ENCODE measurements at regions not wholly inside any gene's neighbourhood (a gene's known extent, or its start where the extent isn't known, plus 50 kb on each side); places are given as distances from the start of the nearest gene placed in this dataset.

GRCh38 chr3:18011387-18011786, 269.0 kb upstream of the TBC1D5 start:
- ChIA-PET CTCF (ENCODE audit: partially characterized antibody) (no interaction called here), POLR2A (ENCODE audit: partially characterized antibody) (no interaction called here)
- no peak overlapping the region for H3K27ac ChIP-seq (ENCODE audit: low read depth, low read length)
- peaks cover 0 to 5% (median 0%) of the 10 kb centered on the region in 8 donors for H3K9me3 Mint-ChIP-seq
- no peak overlapping the region for H3K27ac Mint-ChIP-seq
- H3K9me3 ChIP-seq (ENCODE audit: control insufficient read depth in 1 of 2, low read length in 2 of 2): no peaks in the 10 kb centered on the region
- H3K4me3 Mint-ChIP-seq: no peak overlapping the region
- peaks cover 0 to 2% of the 10 kb centered on the region in 2 donors for H3K27me3 Mint-ChIP-seq
- intact Hi-C loops (cut with micrococcal nuclease): no loop called here
- H3K36me3 Mint-ChIP-seq: no peaks in the 10 kb centered on the region
- no peaks in the 10 kb centered on the region for H3K27me3 ChIP-seq (ENCODE audit: insufficient read depth, low read length)
- no peak for DNase-seq
- no peak overlapping the region for H3K4me3 ChIP-seq (ENCODE audit: low read length in 2 of 2)
- no peaks in the 10 kb centered on the region for H3K4me1 ChIP-seq (ENCODE audit: insufficient read depth, low read length)
- H3K4me1 Mint-ChIP-seq: no peaks in the 10 kb centered on the region
- H3K36me3 ChIP-seq (ENCODE audit: insufficient read depth, low read length): no peaks in the 10 kb centered on the region

- ChIA-PET CTCF (ENCODE audit: partially characterized antibody) (no interaction called here), POLR2A (ENCODE audit: partially characterized antibody) (no interaction called here)
- Histone ChIP-seq H3K4me1 (ENCODE audit: insufficient read depth, low read length) (no peaks in the 10 kb centered on the region), H3K4me3 (ENCODE audit: low read length in 2 of 2) (no peak overlapping the region), H3K36me3 (ENCODE audit: insufficient read depth, low read length) (no peaks in the 10 kb centered on the region), H3K27me3 (ENCODE audit: insufficient read depth, low read length) (no peaks in the 10 kb centered on the region), H3K9me3 (ENCODE audit: control insufficient read depth in 1 of 2, low read length in 2 of 2) (no peaks in the 10 kb centered on the region), H3K27ac (ENCODE audit: low read depth, low read length) (no peak overlapping the region)
- no peaks in the 10 kb centered on the region for H3K36me3 Mint-ChIP-seq
- H3K4me3 Mint-ChIP-seq: no peak overlapping the region
- H3K9me3 Mint-ChIP-seq: peaks cover 0 to 2% (median 0%) of the 10 kb centered on the region in 8 donors
- no peak for DNase-seq
- intact Hi-C loops (cut with micrococcal nuclease): no loop called here
- H3K27me3 Mint-ChIP-seq: peaks cover 2 to 5% of the 10 kb centered on the region in 2 donors
- H3K27ac Mint-ChIP-seq: no peak overlapping the region
- H3K4me1 Mint-ChIP-seq: no peaks in the 10 kb centered on the region
Observed at GRCh38 chr3:18010001-18010400, 267.6 kb upstream of the TBC1D5 start.

DNA sequence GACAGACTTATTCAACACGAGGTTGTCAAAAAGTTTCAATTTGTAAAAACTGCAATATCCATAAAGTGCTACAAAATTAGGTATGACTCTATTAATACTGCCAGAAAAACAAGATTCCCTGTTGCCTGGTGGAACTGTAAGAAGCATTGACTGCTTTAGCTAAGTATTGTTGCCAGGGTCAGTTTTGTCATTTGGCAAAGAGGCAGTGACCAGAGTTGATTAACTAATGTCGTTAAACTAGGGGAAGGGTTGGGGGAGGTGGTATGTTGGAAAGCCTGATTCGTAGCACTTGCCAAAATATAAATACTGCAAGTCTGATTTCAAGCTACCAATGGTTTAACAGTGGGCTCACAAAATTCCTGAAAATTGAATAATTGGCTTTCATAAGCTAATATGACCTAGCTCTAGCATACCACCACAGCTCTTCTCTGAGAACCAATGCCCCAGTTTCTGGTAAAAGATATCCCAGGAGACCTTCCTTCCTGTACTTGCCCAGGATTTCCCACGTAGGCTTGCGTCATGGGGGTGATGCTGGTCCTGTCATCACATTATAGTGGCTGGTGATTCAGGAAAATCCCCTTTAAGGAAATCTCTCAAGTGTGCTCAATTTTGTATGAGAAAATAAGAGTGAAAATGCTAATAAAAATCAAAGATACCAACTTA, 266.4 kb upstream of the TBC1D5 start:
- no peak overlapping the region for H3K4me3 ChIP-seq (ENCODE audit: low read length in 2 of 2)
- no peaks in the 10 kb centered on the region for H3K27me3 ChIP-seq (ENCODE audit: insufficient read depth, low read length)
- H3K36me3 ChIP-seq (ENCODE audit: insufficient read depth, low read length): no peaks in the 10 kb centered on the region
- DNase-seq: no peak
- intact Hi-C loops (cut with micrococcal nuclease): no loop called here
- peaks cover 0 to 2% (median 0%) of the 10 kb centered on the region in 8 donors for H3K9me3 Mint-ChIP-seq
- no peak overlapping the region for H3K27ac ChIP-seq (ENCODE audit: low read depth, low read length)
- H3K27me3 Mint-ChIP-seq: peaks cover 2 to 5% of the 10 kb centered on the region in 2 donors
- ChIA-PET CTCF (ENCODE audit: partially characterized antibody) (no interaction called here), POLR2A (ENCODE audit: partially characterized antibody) (no interaction called here)
- no peaks in the 10 kb centered on the region for H3K9me3 ChIP-seq (ENCODE audit: control insufficient read depth in 1 of 2, low read length in 2 of 2)
- no peaks in the 10 kb centered on the region for H3K4me1 Mint-ChIP-seq
- H3K36me3 Mint-ChIP-seq: no peaks in the 10 kb centered on the region
- no peak overlapping the region for H3K27ac Mint-ChIP-seq
- H3K4me3 Mint-ChIP-seq: no peak overlapping the region
- no peaks in the 10 kb centered on the region for H3K4me1 ChIP-seq (ENCODE audit: insufficient read depth, low read length)

- H3K4me1 Mint-ChIP-seq: no peaks in the 10 kb centered on the region
- H3K27me3 ChIP-seq (ENCODE audit: insufficient read depth, low read length): no peaks in the 10 kb centered on the region
- H3K9me3 ChIP-seq (ENCODE audit: control insufficient read depth in 1 of 2, low read length in 2 of 2): no peaks in the 10 kb centered on the region
- H3K27ac Mint-ChIP-seq: no peak overlapping the region
- DNase-seq: no peak
- peaks cover 2 to 6% of the 10 kb centered on the region in 2 donors for H3K27me3 Mint-ChIP-seq
- no peaks in the 10 kb centered on the region for H3K36me3 Mint-ChIP-seq
- H3K9me3 Mint-ChIP-seq: peaks cover 0 to 2% (median 0%) of the 10 kb centered on the region in 8 donors
- intact Hi-C loops (cut with micrococcal nuclease): no loop called here
- H3K4me1 ChIP-seq (ENCODE audit: insufficient read depth, low read length): no peaks in the 10 kb centered on the region
- POLR2A ChIA-PET (ENCODE audit: partially characterized antibody): no interaction called here
- CTCF ChIA-PET (ENCODE audit: partially characterized antibody): no interaction called here
- H3K36me3 ChIP-seq (ENCODE audit: insufficient read depth, low read length): no peaks in the 10 kb centered on the region
- no peak overlapping the region for H3K4me3 ChIP-seq (ENCODE audit: low read length in 2 of 2)
- no peak overlapping the region for H3K27ac ChIP-seq (ENCODE audit: low read depth, low read length)
- H3K4me3 Mint-ChIP-seq: no peak overlapping the region
Observed at GRCh38 chr3:18007980-18008379, 265.5 kb upstream of the TBC1D5 start.

- no peaks in the 10 kb centered on the region for H3K9me3 Mint-ChIP-seq
- intact Hi-C loops (cut with micrococcal nuclease): no loop called here
- H3K36me3 Mint-ChIP-seq: no peaks in the 10 kb centered on the region
- CTCF ChIA-PET (ENCODE audit: partially characterized antibody): no interaction called here
- Histone ChIP-seq H3K4me1 (ENCODE audit: insufficient read depth, low read length) (no peaks in the 10 kb centered on the region), H3K27me3 (ENCODE audit: insufficient read depth, low read length) (no peaks in the 10 kb centered on the region), H3K27ac (ENCODE audit: low read depth, low read length) (no peak overlapping the region), H3K36me3 (ENCODE audit: insufficient read depth, low read length) (no peaks in the 10 kb centered on the region), H3K9me3 (ENCODE audit: control insufficient read depth in 1 of 2, low read length in 2 of 2) (no peaks in the 10 kb centered on the region), H3K4me3 (ENCODE audit: low read length in 2 of 2) (no peak overlapping the region)
- H3K4me3 Mint-ChIP-seq: no peak overlapping the region
- no peak for DNase-seq
- H3K4me1 Mint-ChIP-seq: no peaks in the 10 kb centered on the region
- POLR2A ChIA-PET (ENCODE audit: partially characterized antibody): no interaction called here
- peaks cover 0 to 4% of the 10 kb centered on the region in 2 donors for H3K27me3 Mint-ChIP-seq
- no peak overlapping the region for H3K27ac Mint-ChIP-seq
Observed at GRCh38 chr3:17995769-17996168, 253.3 kb upstream of the TBC1D5 start.

- no peak overlapping the region for H3K27ac ChIP-seq (ENCODE audit: low read depth, low read length)
- no peak overlapping the region for H3K27ac Mint-ChIP-seq
- H3K36me3 Mint-ChIP-seq: no peaks in the 10 kb centered on the region
- H3K4me3 ChIP-seq (ENCODE audit: low read length in 2 of 2): no peak overlapping the region
- no peaks in the 10 kb centered on the region for H3K27me3 ChIP-seq (ENCODE audit: insufficient read depth, low read length)
- H3K9me3 ChIP-seq (ENCODE audit: control insufficient read depth in 1 of 2, low read length in 2 of 2): no peaks in the 10 kb centered on the region
- H3K9me3 Mint-ChIP-seq: no peaks in the 10 kb centered on the region
- CTCF ChIA-PET (ENCODE audit: partially characterized antibody): no interaction called here
- no peaks in the 10 kb centered on the region for H3K4me1 ChIP-seq (ENCODE audit: insufficient read depth, low read length)
- intact Hi-C loops (cut with micrococcal nuclease): no loop called here
- no peaks in the 10 kb centered on the region for H3K36me3 ChIP-seq (ENCODE audit: insufficient read depth, low read length)
- H3K27me3 Mint-ChIP-seq: peaks cover 0 to 4% of the 10 kb centered on the region in 2 donors
- H3K4me3 Mint-ChIP-seq: no peak overlapping the region
- no peak for DNase-seq
- POLR2A ChIA-PET (ENCODE audit: partially characterized antibody): no interaction called here
- no peaks in the 10 kb centered on the region for H3K4me1 Mint-ChIP-seq
Observed at GRCh38 chr3:17994167-17994566, 251.7 kb upstream of the TBC1D5 start.

DNA sequence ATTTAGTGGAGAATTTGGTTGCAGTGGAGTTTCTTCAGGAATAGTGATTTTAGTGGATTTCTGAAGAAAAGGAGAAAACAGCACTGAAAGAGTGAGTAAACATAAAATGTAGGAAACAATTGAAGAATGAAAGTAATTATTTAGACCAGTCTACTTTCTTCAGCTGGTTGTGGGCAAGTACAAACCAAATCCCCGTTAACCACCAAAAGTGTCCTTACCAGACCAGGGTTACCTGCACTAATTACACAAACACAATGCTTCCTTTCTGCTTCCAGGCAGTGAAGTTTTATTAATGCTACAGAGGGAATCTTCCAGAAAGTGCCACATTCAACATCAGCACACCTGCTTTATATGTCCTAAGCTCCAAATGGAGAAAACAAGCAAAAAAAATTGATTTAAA, 248.0 kb upstream of the TBC1D5 start:
- Histone ChIP-seq H3K9me3 (ENCODE audit: control insufficient read depth in 1 of 2, low read length in 2 of 2) (no peaks in the 10 kb centered on the region), H3K27ac (ENCODE audit: low read depth, low read length) (no peak overlapping the region), H3K27me3 (ENCODE audit: insufficient read depth, low read length) (no peaks in the 10 kb centered on the region), H3K36me3 (ENCODE audit: insufficient read depth, low read length) (no peaks in the 10 kb centered on the region), H3K4me3 (ENCODE audit: low read length in 2 of 2) (no peak overlapping the region), H3K4me1 (ENCODE audit: insufficient read depth, low read length) (no peaks in the 10 kb centered on the region)
- Mint-ChIP-seq H3K36me3 (no peaks in the 10 kb centered on the region), H3K9me3 (no peaks in the 10 kb centered on the region), H3K4me3 (no peak overlapping the region), H3K27me3 (peaks cover 3 to 10% of the 10 kb centered on the region in 2 donors), H3K4me1 (no peaks in the 10 kb centered on the region), H3K27ac (no peak overlapping the region)
- CTCF ChIA-PET (ENCODE audit: partially characterized antibody): no interaction called here
- intact Hi-C loops (cut with micrococcal nuclease): no loop called here
- DNase-seq: no peak
- POLR2A ChIA-PET (ENCODE audit: partially characterized antibody): no interaction called here

GRCh38 chr3:17986348-17986816, 244.0 kb upstream of the TBC1D5 start:
- Histone ChIP-seq H3K36me3 (ENCODE audit: insufficient read depth, low read length) (no peaks in the 10 kb centered on the region), H3K4me3 (ENCODE audit: low read length in 2 of 2) (no peak overlapping the region), H3K27me3 (ENCODE audit: insufficient read depth, low read length) (no peaks in the 10 kb centered on the region), H3K27ac (ENCODE audit: low read depth, low read length) (no peak overlapping the region), H3K9me3 (ENCODE audit: control insufficient read depth in 1 of 2, low read length in 2 of 2) (no peaks in the 10 kb centered on the region), H3K4me1 (ENCODE audit: insufficient read depth, low read length) (no peaks in the 10 kb centered on the region)
- H3K4me1 Mint-ChIP-seq: no peaks in the 10 kb centered on the region
- peaks cover 5 to 15% of the 10 kb centered on the region in 2 donors for H3K27me3 Mint-ChIP-seq
- no peaks in the 10 kb centered on the region for H3K36me3 Mint-ChIP-seq
- no peak for DNase-seq
- ChIA-PET POLR2A (ENCODE audit: partially characterized antibody) (no interaction called here), CTCF (ENCODE audit: partially characterized antibody) (no interaction called here)
- intact Hi-C loops (cut with micrococcal nuclease): no loop called here
- H3K4me3 Mint-ChIP-seq: no peak overlapping the region
- H3K9me3 Mint-ChIP-seq: no peaks in the 10 kb centered on the region
- H3K27ac Mint-ChIP-seq: no peak overlapping the region

Data from CD4-positive, alpha-beta memory T cell (primary cell).